Right atrium auricular region (tissue), 2 donors: ENCODE measurements at regions not wholly inside any gene's neighbourhood (a gene's known extent, or its start where the extent isn't known, plus 50 kb on each side); places are given as distances from the start of the nearest gene placed in this dataset.

ENCODE experiments used
- DNase-seq: peaks from one replicate; pipeline ENCODE4 v3.0.0-alpha.2; 2019; ENCODE audit warnings: low spot score
- H3K27ac ChIP-seq, 2 donors: fragments of 200-600 bp; sonication (generic); 1 replicate in 1 of 2; 2 replicates in 1 of 2; pipeline ENCODE4 v1.5.1; 2016 to 2019
- H3K27me3 ChIP-seq, 2 donors: fragments of 200-600 bp; sonication (generic); one replicate each; pipeline versions ENCODE4 v1.5.1 to v1.6.0; 2017 to 2019
- H3K36me3 ChIP-seq: fragments of 200-600 bp; sonication (generic); one replicate; pipeline ENCODE4 v1.5.1; 2016
- H3K4me1 ChIP-seq, 2 donors: fragments of 200-600 bp; sonication (generic); one replicate each; pipeline versions ENCODE4 v1.5.1 to v1.6.0; 2017 to 2019
- H3K4me3 ChIP-seq, 2 donors: fragments of 200-600 bp; sonication (generic); 1 replicate in 1 of 2; 2 replicates in 1 of 2; pipeline ENCODE4 v1.5.1; 2017 to 2019; ENCODE audit warnings: mild to moderate bottlenecking in 1 of 2, moderate library complexity in 1 of 2
- H3K9me3 ChIP-seq, 2 donors: fragments of 200-600 bp; sonication (generic); one replicate each; pipeline ENCODE4 v1.5.1; 2019
- TF ChIP-seq, protein P1 (sequence below), 2 donors: fragments of 200-600 bp; sonication (generic); IDR thresholded peaks; one replicate each; pipeline ENCODE4 v1.5.1; 2019; ENCODE audit warnings: antibody characterized with exemption in 2 of 2

DNA sequence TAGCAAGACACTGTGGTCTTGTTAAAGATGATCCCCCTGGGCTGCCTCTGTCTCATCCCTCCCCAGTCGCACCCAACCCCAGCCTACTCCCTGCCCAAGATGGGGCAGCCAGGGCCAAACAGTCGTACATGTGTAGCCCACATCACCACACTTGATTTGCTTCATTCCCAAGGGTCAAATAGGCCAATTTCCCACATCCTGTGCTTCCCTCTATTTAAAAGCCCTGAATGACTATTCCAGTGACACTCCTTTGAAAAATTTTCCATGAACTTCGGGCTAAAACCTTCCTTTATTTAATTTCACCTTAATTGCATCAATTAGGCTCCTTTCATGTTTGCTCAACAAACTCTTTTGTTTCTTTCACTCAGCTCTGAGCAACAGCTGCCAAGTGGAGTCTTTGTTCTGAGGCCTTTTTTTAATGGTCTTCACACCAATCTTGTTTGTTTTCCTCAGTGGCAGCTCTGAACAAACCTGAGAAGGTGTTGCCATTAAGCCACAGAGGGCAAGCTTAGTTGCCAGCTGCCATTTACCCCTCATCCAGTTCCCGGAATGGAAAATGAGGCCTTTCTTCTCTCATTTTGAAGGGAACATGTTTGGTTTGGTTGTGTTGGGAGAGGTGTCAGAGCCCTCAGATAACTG is 126.9 kb downstream of the APIP start:
- no peak for DNase-seq
- Histone ChIP-seq H3K27ac (no peak overlapping the region), H3K4me3 (no peak overlapping the region), H3K36me3 (no peaks in the 10 kb centered on the region), H3K4me1 (peaks cover 0 to 5% of the 10 kb centered on the region in 2 donors), H3K9me3 (no peaks in the 10 kb centered on the region), H3K27me3 (no peaks in the 10 kb centered on the region)
- TF ChIP-seq, protein P1, sequence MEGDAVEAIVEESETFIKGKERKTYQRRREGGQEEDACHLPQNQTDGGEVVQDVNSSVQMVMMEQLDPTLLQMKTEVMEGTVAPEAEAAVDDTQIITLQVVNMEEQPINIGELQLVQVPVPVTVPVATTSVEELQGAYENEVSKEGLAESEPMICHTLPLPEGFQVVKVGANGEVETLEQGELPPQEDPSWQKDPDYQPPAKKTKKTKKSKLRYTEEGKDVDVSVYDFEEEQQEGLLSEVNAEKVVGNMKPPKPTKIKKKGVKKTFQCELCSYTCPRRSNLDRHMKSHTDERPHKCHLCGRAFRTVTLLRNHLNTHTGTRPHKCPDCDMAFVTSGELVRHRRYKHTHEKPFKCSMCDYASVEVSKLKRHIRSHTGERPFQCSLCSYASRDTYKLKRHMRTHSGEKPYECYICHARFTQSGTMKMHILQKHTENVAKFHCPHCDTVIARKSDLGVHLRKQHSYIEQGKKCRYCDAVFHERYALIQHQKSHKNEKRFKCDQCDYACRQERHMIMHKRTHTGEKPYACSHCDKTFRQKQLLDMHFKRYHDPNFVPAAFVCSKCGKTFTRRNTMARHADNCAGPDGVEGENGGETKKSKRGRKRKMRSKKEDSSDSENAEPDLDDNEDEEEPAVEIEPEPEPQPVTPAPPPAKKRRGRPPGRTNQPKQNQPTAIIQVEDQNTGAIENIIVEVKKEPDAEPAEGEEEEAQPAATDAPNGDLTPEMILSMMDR (IDR thresholded peaks at IDR 0.05): no peak

DNA sequence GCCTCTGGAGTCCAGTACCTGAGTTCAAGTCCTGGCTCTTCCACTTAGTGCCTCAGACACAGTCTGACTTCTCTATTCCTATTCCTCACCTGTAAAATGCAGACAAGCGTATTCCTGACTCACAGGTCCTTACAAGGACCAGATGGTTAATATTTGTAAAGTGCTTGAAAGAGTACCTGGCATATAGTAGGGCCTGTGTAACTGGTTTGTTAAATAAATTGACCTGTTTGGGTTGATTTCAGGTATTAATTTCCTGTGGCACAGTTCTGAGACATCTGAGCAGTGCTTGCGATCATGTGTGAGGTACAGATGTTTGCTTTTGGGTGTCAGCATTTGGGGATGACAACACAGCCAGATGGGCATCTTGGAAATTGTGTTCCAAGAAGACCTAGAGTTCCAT is 127.5 kb downstream of the APIP start:
- TF ChIP-seq, protein P1 (IDR thresholded peaks at IDR 0.05): no peak
- DNase-seq: no peak
- Histone ChIP-seq H3K27me3 (no peaks in the 10 kb centered on the region), H3K4me3 (no peak overlapping the region), H3K27ac (no peak overlapping the region), H3K4me1 (peaks cover 0 to 5% of the 10 kb centered on the region in 2 donors), H3K9me3 (no peaks in the 10 kb centered on the region), H3K36me3 (no peaks in the 10 kb centered on the region)

DNA sequence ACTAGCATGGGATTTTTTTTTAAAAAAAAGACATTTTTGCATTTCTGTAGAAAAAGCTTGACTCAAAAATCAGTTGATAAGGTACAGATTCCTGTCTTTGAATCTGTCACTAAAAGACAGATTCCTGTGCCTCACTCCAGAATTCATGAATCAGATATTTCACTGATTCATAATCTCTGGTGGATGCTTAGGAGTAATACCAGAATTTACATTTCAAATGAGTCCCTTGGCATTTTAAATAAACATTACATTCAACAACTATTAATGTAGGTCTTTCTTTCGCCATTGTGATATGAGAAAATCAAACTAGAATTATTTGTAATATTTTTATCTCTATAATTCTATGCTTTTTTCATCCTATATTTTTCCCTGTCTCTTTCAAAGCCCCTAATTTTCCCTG is 128.3 kb downstream of the APIP start:
- no peak overlapping the region for H3K27ac ChIP-seq
- no peak for DNase-seq
- TF ChIP-seq, protein P1 (IDR thresholded peaks at IDR 0.05): no peak

DNA sequence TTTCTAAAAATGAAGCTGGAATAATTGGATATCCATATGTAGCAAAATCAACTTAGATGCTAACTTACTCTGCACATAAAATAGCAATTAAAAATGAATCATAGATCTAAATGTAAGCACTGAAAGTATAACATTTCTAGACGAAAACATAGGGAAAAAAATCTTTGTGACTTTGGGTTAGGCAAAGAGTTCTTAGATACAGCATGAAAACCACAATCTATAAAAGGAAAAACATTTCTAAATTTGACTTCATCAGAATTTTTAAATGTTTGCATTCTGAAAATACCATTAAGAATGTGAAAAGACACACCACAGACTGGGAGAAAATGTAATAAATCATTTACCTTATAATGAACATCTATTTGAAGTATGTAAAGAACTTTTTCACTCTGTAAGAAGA is 128.8 kb downstream of the APIP start:
- Histone ChIP-seq H3K4me3 (no peak overlapping the region), H3K36me3 (no peaks in the 10 kb centered on the region), H3K27ac (no peak overlapping the region), H3K4me1 (no peaks in the 10 kb centered on the region), H3K27me3 (no peaks in the 10 kb centered on the region), H3K9me3 (no peaks in the 10 kb centered on the region)
- TF ChIP-seq, protein P1 (IDR thresholded peaks at IDR 0.05): no peak
- DNase-seq: no peak

More for the DNA sequence above, 128.3 kb downstream of the APIP start:
- Histone ChIP-seq H3K4me3 (no peak overlapping the region), H3K9me3 (no peaks in the 10 kb centered on the region), H3K4me1 (peaks cover 0 to 4% of the 10 kb centered on the region in 2 donors), H3K27me3 (no peaks in the 10 kb centered on the region), H3K36me3 (no peaks in the 10 kb centered on the region)

DNA sequence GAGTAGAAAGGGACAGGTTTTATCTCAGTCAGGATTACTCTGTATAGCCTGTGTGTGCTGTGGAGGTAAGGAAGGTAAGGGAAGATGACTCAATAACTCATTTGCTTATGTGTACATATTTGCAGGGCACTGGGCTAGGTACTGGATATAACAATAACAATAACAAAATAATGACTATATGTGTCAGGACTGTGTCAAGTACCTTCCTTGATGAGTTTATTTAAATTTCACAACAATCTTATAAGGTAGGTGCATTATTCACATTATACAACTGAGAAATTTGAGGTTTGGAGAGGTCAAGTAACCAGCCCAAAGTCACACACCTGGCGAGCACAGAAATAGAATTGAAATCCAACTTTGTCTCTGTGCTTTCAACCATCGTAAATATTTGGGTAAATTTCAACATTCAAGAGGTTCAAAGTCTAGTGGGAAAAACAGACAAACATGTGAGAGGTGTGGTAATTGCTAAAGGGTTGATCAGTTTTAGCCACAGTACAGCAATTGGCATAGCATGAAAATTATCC is 131.8 kb downstream of the APIP start:
- H3K36me3 ChIP-seq: no peaks in the 10 kb centered on the region
- no peaks in the 10 kb centered on the region for H3K9me3 ChIP-seq
- TF ChIP-seq, protein P1 (IDR thresholded peaks at IDR 0.05): no peak
- no peak for DNase-seq
- H3K27me3 ChIP-seq: no peaks in the 10 kb centered on the region
- no peaks in the 10 kb centered on the region for H3K4me1 ChIP-seq
- no peak overlapping the region for H3K27ac ChIP-seq
- no peak overlapping the region for H3K4me3 ChIP-seq
